Chondrocyte (in vitro differentiated cells): ENCODE measurements at regions not wholly inside any gene's neighbourhood (a gene's known extent, or its start where the extent isn't known, plus 50 kb on each side); places are given as distances from the start of the nearest gene placed in this dataset.

Experiments
- DNase-seq: peaks from one replicate; pipeline ENCODE4 v3.0.0; 2021; ENCODE audit warnings: mixed read lengths, low spot score
- H3K27ac Mint-ChIP-seq: one replicate; pipeline ENCODE4 v1.8.0; 2021; ENCODE audit warnings: mild to moderate bottlenecking, moderate library complexity, mixed read lengths; ENCODE audit not compliant: unreplicated experiment
- H3K27me3 Mint-ChIP-seq: 2 replicates; pipeline ENCODE4 v1.8.0; 2021; ENCODE audit warnings: low read depth, mixed read lengths
- H3K36me3 Mint-ChIP-seq: 2 replicates; pipeline ENCODE4 v1.8.0; 2021; ENCODE audit warnings: low read depth, mixed read lengths
- H3K4me1 Mint-ChIP-seq: 2 replicates; pipeline ENCODE4 v1.8.0; 2021; ENCODE audit warnings: low read depth, mild to moderate bottlenecking, mixed read lengths
- H3K4me3 Mint-ChIP-seq: one replicate; pipeline ENCODE4 v1.8.0; 2021; ENCODE audit warnings: mild to moderate bottlenecking, moderate library complexity, mixed read lengths; ENCODE audit not compliant: unreplicated experiment
- H3K9me3 Mint-ChIP-seq: 2 replicates; pipeline ENCODE4 v1.8.0; 2021; ENCODE audit warnings: low read depth, mixed read lengths
- TF ChIP-seq, protein P1 (sequence below): fragments of 200-600 bp; sonication (generic); IDR thresholded peaks from 2 replicates; pipeline ENCODE4 v1.5.0; 2021; ENCODE audit warnings: antibody characterized with exemption, mild to moderate bottlenecking, moderate library complexity

GRCh38 chr15:69634860-69635259 lies 182.2 kb downstream of the RPLP1 start:
- TF ChIP-seq, protein P1, sequence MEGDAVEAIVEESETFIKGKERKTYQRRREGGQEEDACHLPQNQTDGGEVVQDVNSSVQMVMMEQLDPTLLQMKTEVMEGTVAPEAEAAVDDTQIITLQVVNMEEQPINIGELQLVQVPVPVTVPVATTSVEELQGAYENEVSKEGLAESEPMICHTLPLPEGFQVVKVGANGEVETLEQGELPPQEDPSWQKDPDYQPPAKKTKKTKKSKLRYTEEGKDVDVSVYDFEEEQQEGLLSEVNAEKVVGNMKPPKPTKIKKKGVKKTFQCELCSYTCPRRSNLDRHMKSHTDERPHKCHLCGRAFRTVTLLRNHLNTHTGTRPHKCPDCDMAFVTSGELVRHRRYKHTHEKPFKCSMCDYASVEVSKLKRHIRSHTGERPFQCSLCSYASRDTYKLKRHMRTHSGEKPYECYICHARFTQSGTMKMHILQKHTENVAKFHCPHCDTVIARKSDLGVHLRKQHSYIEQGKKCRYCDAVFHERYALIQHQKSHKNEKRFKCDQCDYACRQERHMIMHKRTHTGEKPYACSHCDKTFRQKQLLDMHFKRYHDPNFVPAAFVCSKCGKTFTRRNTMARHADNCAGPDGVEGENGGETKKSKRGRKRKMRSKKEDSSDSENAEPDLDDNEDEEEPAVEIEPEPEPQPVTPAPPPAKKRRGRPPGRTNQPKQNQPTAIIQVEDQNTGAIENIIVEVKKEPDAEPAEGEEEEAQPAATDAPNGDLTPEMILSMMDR, result no peak
- Mint-ChIP-seq H3K4me1 (no peaks in the 10 kb centered on the region), H3K36me3 (peaks cover 1% of the 10 kb centered on the region), H3K27ac (no peak overlapping the region), H3K27me3 (peaks cover 70% of the 10 kb centered on the region), H3K9me3 (peaks cover 8% of the 10 kb centered on the region), H3K4me3 (no peak overlapping the region)
- DNase-seq, result no peak

DNA sequence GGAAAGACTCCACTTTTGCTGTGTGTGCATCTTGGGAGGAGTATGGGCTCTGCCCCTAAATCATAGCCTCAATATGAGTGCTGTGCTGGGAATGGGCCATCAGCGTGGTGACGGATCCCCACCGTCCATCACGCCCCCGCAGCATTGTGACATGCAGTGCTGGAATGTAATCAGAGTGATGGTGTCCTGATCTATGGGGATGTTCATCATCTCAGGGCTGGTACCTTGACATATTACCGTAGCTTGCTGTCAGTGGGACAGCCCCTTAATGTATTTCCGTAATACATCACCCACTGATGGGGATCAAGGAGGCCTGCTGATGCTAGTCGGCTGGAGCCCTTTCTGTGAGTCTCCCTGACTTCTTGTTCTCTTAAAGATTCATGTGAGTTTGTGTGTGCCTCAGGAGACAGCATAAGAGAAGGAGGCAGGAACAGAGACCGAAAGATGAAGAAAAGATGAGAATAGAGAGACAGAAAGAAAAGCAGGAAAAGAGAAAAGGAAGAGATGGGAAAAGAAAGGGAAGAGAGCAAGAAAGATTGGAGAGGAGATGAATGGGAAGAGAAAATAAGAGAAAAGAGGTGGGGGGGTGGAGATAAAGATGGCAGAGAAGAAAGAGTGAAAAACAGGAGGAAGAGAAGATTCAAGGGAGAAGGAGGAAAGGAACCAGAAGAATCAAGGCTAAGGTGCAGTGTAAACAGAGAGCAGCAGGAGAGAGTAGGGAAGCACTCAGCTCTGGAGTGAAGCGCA lies 183.7 kb downstream of the RPLP1 start:
- peaks cover 3% of the 10 kb centered on the region for H3K36me3 Mint-ChIP-seq
- DNase-seq, result no peak
- H3K27me3 Mint-ChIP-seq, result peaks cover 62% of the 10 kb centered on the region
- no peak overlapping the region for H3K27ac Mint-ChIP-seq
- no peaks in the 10 kb centered on the region for H3K4me1 Mint-ChIP-seq
- H3K4me3 Mint-ChIP-seq, result no peak overlapping the region
- peaks cover 21% of the 10 kb centered on the region for H3K9me3 Mint-ChIP-seq
- TF ChIP-seq, protein P1, result no peak

GRCh38 chr15:69637818-69638217 lies 185.2 kb downstream of the RPLP1 start:
- Mint-ChIP-seq H3K27me3 (peaks cover 59% of the 10 kb centered on the region), H3K9me3 (peaks cover 28% of the 10 kb centered on the region)

DNA sequence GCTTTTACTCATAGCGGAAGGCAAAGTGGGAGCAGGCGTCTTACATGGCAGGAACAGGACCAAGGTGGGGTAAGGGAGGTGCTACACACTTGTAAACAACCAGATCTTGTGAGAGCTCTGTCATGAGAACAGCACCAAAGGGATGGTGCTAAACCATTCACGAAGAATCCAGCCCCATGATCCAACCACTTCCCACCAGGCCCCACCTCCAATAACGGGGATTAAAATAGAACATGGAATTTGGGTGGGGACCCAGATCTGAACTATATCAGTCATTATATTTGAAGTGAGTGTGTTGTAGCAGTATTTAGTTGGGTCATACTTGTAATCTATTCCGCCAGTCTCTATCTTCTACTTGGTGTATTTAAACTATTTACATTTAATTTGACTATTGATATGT lies 190.9 kb downstream of the RPLP1 start:
- H3K36me3 Mint-ChIP-seq, result peaks cover 11% of the 10 kb centered on the region
- peaks cover 7% of the 10 kb centered on the region for H3K4me1 Mint-ChIP-seq
- TF ChIP-seq, protein P1, result no peak
- no peak overlapping the region for H3K4me3 Mint-ChIP-seq
- H3K9me3 Mint-ChIP-seq, result peaks cover 24% of the 10 kb centered on the region
- H3K27ac Mint-ChIP-seq, result no peak overlapping the region
- DNase-seq, result no peak
- peaks cover 41% of the 10 kb centered on the region for H3K27me3 Mint-ChIP-seq

More at GRCh38 chr15:69637818-69638217, 185.2 kb downstream of the RPLP1 start:
- Mint-ChIP-seq H3K4me3 (no peak overlapping the region), H3K4me1 (no peaks in the 10 kb centered on the region), H3K27ac (no peak overlapping the region), H3K36me3 (peaks cover 5% of the 10 kb centered on the region)
- TF ChIP-seq, protein P1, result no peak
- DNase-seq, result no peak

DNA sequence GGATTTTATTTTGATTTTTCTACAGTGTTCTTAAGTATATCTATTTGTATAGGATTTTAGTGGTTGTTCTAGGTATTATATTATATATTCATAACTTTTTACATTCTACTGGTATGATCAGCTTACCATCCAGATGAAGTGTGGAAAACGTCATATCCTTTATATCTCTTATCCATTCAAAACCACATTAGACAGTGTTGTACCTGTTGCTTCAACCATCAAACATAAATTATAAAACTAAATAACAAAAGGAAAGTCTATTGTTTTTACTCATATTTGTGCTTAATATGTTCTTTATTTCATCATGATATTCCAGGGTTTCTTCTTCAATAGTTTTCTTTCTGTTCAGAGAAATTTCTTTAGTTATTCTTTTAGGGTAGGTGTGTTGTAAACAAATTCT lies 191.4 kb downstream of the RPLP1 start:
- Mint-ChIP-seq H3K36me3 (peaks cover 11% of the 10 kb centered on the region), H3K27ac (no peak overlapping the region), H3K4me1 (peaks cover 12% of the 10 kb centered on the region), H3K27me3 (peaks cover 46% of the 10 kb centered on the region), H3K9me3 (peaks cover 24% of the 10 kb centered on the region), H3K4me3 (no peak overlapping the region)
- TF ChIP-seq, protein P1, result no peak
- DNase-seq, result no peak
